CD1c-positive myeloid dendritic cell (primary cell): ENCODE measurements at regions not wholly inside any gene's neighbourhood (a gene's known extent, or its start where the extent isn't known, plus 50 kb on each side); places are given as distances from the start of the nearest gene placed in this dataset.
"Not testable (repeated sequence)": the region's sequence is repeated elsewhere in the genome, so short reads cannot be mapped to it uniquely, and the experiment has no call there.

ENCODE experiments used
- DNase-seq: peaks from one replicate; pipeline ENCODE4 v3.0.0-alpha.2; 2016; ENCODE audit errors: extremely low spot score

- no peak for DNase-seq
Observed at GRCh38 chr2:221999166-221999565, 299.6 kb downstream of the PAX3 start.

- DNase-seq = no peak
Observed at GRCh38 chr2:221997683-221998082, 301.1 kb downstream of the PAX3 start.

- DNase-seq = no peak
Observed at GRCh38 chr2:221997100-221997499, 301.7 kb downstream of the PAX3 start.

GRCh38 chr2:221994926-221995325, 303.9 kb downstream of the PAX3 start:
- no peak for DNase-seq

DNA sequence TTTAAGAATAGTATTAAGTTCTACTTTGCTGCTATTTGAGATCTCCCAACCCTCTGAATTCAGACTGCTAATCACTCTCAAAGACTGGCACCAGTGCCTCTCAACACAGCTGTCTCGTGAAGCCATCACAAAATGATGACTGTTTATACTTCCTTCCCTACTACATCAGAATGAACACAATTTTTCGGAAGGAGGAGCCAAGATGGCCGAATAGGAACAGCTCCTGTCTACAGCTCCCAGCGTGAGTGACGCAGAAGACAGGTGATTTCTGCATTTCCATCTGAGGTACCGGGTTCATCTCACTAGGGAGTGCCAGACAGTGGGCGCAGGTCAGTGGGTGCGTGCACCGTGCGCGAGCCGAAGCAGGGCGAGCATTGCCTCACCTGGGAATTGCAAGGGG, 314.4 kb downstream of the PAX3 start:
- DNase-seq = not testable (repeated sequence)

GRCh38 chr2:221981912-221982470, 316.8 kb downstream of the PAX3 start:
- no peak for DNase-seq

- no peak for DNase-seq
Observed at GRCh38 chr2:221975151-221975550, 323.6 kb downstream of the PAX3 start.

GRCh38 chr2:221973902-221974301, 324.9 kb downstream of the PAX3 start:
- DNase-seq = no peak

GRCh38 chr2:221973502-221973901, 325.3 kb downstream of the PAX3 start:
- no peak for DNase-seq

GRCh38 chr2:221972813-221973478, 325.9 kb downstream of the PAX3 start:
- no peak for DNase-seq

- DNase-seq = no peak
Observed at GRCh38 chr2:221970389-221970788, 328.4 kb downstream of the PAX3 start.

DNA sequence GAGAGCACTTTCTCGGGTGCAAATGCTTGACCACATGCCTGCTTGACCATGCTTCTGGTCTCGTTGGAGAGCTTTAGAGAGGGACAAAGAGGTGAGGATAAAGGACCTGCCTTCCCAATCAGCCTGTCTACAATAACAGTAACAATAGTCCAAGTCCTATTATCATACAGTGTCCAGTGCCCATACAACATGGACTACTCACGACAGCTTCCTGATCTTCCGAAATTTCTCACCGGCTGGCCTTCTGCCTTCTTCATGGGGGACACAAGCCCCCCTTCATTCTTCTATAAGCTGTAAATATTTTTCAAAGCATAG, 329.0 kb downstream of the PAX3 start:
- no peak for DNase-seq

DNA sequence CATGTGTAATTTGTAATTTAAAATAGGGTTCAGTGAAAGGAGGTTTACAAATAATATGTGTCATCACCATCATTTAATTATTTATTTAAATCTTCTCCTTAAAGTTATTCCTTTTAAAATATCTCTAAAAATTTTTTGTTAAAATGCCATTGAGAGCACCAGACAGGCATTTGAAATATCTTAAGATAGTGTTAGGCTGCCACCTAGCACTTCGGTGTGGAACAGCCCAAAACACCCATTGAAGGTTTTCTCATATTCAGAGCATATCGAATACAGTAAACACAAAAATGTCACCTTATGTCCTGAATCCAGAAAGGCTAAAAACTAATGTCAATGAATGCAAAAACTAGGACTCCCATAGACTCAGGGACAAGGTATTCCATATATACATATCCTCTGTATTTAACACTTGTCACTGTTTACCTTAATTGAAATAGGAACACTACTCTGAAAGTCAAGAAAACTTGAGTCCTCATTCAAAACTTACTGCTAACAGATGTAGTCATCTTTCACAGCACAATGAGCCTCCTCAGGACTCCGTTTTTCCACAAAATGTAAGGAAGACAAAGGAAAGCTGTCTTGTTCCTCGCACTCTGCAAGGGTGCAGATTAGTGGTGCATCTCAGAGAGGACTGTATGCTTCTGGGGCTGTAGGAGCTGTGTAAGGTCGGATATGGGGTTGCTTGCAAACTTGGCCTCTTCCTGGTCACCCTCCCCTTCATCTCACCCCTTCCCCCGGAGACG, 329.5 kb downstream of the PAX3 start:
- DNase-seq = no peak

GRCh38 chr2:221962186-221962585, 336.6 kb downstream of the PAX3 start:
- no peak for DNase-seq

- no peak for DNase-seq
Observed at GRCh38 chr2:221961561-221961960, 337.2 kb downstream of the PAX3 start.

DNA sequence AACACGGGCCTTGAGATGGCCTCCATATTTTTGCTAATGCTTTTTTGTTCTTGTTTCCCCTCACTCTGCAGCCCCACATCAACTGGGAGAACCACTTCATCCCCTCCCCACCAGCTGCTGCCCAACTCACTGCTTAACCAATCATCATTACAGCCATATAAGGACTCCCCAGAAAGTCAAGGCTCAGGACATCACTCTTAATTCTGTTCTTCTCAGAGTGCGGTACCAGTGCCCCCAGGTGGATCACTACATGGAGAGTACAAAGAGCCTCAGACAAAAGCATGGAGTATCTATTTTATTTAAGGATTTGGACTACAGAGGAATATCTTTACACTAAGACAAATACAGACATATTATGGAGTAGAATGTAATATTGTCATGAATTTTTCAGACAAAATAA, 340.6 kb downstream of the PAX3 start:
- DNase-seq = no peak

DNA sequence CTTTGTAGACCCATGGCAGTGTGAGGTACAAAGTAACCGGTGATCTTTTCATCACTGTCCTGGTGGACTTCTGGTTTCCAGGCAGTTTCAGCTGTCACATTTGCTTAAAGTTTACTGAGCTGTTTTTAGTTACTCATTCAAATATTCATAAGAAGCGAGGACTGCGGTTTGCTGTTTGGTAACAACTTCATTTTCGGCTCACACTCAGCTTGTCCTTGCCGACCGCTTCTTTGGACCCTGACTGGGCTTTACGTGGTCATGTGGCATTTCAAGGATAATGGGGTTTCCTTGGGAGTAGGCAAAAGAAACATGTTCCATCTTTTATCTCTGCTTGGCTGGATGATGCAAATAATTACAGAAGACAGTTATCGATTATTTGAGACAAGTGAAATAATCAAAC, 350.7 kb downstream of the PAX3 start:
- no peak for DNase-seq

GRCh38 chr2:221944452-221944851, 354.3 kb downstream of the PAX3 start:
- DNase-seq = not testable (repeated sequence)

GRCh38 chr2:221943076-221943810, 355.6 kb downstream of the PAX3 start:
- no peak for DNase-seq

DNA sequence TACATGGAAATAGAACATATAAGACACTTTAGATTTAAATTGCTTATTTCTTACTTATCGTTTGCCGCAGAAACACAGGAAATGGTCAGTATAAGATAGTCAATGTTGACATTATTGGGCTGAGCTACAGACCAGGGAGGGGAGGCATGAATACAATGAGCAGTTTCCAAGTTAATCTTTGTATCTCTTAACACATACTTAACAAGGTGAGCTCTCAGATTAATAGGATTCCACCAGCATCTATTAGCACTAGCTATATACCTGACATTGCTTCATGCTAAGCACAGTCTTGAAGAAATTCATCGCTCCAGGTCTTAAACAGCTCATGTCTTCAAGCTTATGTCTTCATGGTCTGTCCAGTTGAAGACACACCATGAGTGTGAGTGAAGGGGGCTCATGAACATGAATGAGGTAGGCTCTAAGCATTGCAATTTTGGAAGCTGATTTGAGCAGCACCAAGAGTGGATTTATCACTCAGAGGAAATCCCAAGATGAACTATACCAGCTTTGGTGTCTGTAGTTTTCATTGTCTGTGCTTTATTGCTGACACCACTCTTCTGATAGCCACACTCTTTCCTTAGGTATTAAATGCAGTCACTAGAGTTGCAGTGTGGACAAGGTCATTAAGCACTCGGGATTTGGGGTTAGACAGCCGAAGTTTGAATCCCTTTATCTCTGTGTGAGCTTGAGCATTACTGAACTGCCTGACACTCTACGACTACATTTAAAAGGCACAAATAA, 359.3 kb upstream of the EPHA4 start:
- no peak for DNase-seq

DNA sequence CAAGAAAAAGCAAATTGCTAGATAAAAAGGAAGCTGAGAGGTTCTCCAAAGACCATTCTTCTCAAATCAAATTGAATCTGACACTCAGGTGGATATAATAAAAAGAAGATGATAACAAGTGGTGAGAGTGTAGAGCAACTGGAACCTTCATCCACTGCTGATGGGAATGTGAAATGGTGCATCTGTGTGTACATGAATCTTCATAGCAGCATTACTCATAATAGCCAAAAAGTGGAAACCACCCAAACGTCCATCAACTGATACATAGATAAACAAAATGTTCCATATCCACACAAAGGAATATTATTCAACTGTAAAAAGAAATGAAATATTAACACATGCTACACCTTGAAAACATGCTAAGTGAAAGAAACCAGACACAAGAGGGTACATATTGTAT, 357.2 kb upstream of the EPHA4 start:
- DNase-seq = no peak

DNA sequence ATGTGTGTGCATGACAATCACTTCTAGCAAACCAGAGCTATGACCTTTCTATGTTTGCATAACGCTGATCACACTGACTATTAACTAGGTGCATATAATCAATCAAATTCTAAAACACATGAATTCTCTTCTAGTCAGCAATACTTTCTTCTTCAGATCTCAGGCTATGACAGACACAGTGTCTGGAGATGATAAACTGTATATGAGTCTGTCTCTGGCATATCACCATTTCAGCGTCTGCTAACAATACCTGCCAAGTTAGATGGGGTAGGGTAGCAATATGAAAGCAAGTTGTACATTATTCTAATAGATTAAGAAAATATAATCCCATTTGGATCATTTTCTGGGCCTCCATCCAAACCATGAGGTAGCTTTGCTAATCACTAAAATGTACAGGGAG, 354.2 kb upstream of the EPHA4 start:
- no peak for DNase-seq
